ENCODE measurements at regions not wholly inside any gene's neighbourhood (a gene's known extent, or its start where the extent isn't known, plus 50 kb on each side); places are given as distances from the start of the nearest gene placed in this dataset.

GRCh38 chr19:31500946-31501345 lies 151.7 kb upstream of the TSHZ3 start:
- no peak overlapping the region for H3K4me3 ChIP-seq (ENCODE audit: low read depth, low read length)
- no peak for TF ChIP-seq CTCF (IDR thresholded peaks at IDR 0.05; ENCODE audit: low read depth, low read length)
- DNase-seq (ENCODE audit: low read depth, low spot score), result no peak
- H3K27me3 ChIP-seq (ENCODE audit: control insufficient read depth, insufficient read depth, low read length), result peaks cover 3% of the 10 kb centered on the region
- no peaks in the 10 kb centered on the region; the same call in 1 of the 2 replicates for H3K9me3 ChIP-seq (ENCODE audit: control insufficient read depth, insufficient read depth, low read length)
- ChIA-PET CTCF (no interaction called here), POLR2A (no interaction called here)
- H3K27ac ChIP-seq (ENCODE audit: low read depth, low read length), result no peak overlapping the region

GRCh38 chr19:31501427-31502195 lies 152.4 kb upstream of the TSHZ3 start:
- Histone ChIP-seq H3K9me3 (ENCODE audit: control insufficient read depth, insufficient read depth, low read length) (no peaks in the 10 kb centered on the region; the same call in 1 of the 2 replicates), H3K27ac (ENCODE audit: low read depth, low read length) (no peak overlapping the region), H3K27me3 (ENCODE audit: control insufficient read depth, insufficient read depth, low read length) (peaks cover 3% of the 10 kb centered on the region), H3K4me3 (ENCODE audit: low read depth, low read length) (no peak overlapping the region)
- ChIA-PET POLR2A (no interaction called here), CTCF (interaction anchor here (0.8 kb wide), 1 partner anchor 723 kb away, joined by 3 read pairs; no protein-coding TSS in a partner anchor)
- TF ChIP-seq CTCF (IDR thresholded peaks at IDR 0.05; ENCODE audit: low read depth, low read length), result no peak
- DNase-seq (ENCODE audit: low read depth, low spot score), result no peak

- Histone ChIP-seq H3K27ac (ENCODE audit: low read depth, low read length) (no peak overlapping the region), H3K27me3 (ENCODE audit: control insufficient read depth, insufficient read depth, low read length) (peaks cover 3% of the 10 kb centered on the region), H3K4me3 (ENCODE audit: low read depth, low read length) (no peak overlapping the region), H3K9me3 (ENCODE audit: control insufficient read depth, insufficient read depth, low read length) (no peaks in the 10 kb centered on the region; the same call in 1 of the 2 replicates)
- no peak for DNase-seq (ENCODE audit: low read depth, low spot score)
- POLR2A ChIA-PET, result no interaction called here
- no peak for TF ChIP-seq CTCF (IDR thresholded peaks at IDR 0.05; ENCODE audit: low read depth, low read length)
- CTCF ChIA-PET, result no interaction called here
Observed at GRCh38 chr19:31502536-31503170, 153.4 kb upstream of the TSHZ3 start.

- ChIA-PET POLR2A (no interaction called here), CTCF (no interaction called here)
- Histone ChIP-seq H3K27ac (ENCODE audit: low read depth, low read length) (no peak overlapping the region), H3K27me3 (ENCODE audit: control insufficient read depth, insufficient read depth, low read length) (peaks cover 3% of the 10 kb centered on the region), H3K9me3 (ENCODE audit: control insufficient read depth, insufficient read depth, low read length) (no peaks in the 10 kb centered on the region; the same call in 1 of the 2 replicates), H3K4me3 (ENCODE audit: low read depth, low read length) (no peak overlapping the region)
- DNase-seq (ENCODE audit: low read depth, low spot score), result no peak
- TF ChIP-seq CTCF (IDR thresholded peaks at IDR 0.05; ENCODE audit: low read depth, low read length), result no peak
Observed at GRCh38 chr19:31503211-31503610, 154.0 kb upstream of the TSHZ3 start.

- H3K27me3 ChIP-seq (ENCODE audit: control insufficient read depth, insufficient read depth, low read length), result peaks cover 3% of the 10 kb centered on the region
- no peak for DNase-seq (ENCODE audit: low read depth, low spot score)
- CTCF ChIA-PET, result no interaction called here
- no peaks in the 10 kb centered on the region; the same call in 1 of the 2 replicates for H3K9me3 ChIP-seq (ENCODE audit: control insufficient read depth, insufficient read depth, low read length)
- POLR2A ChIA-PET, result no interaction called here
- no peak overlapping the region for H3K4me3 ChIP-seq (ENCODE audit: low read depth, low read length)
- no peak overlapping the region for H3K27ac ChIP-seq (ENCODE audit: low read depth, low read length)
- no peak for TF ChIP-seq CTCF (IDR thresholded peaks at IDR 0.05; ENCODE audit: low read depth, low read length)
Observed at GRCh38 chr19:31504221-31504620, 155.0 kb upstream of the TSHZ3 start.

Data from AG04450 (cell line).